BLaER1 treated with 17β-estradiol and CSF1 and Interleukin-3, amounts not matched to agents 10 nM and 100 nM (cell line): ENCODE measurements at regions not wholly inside any gene's neighbourhood (a gene's known extent, or its start where the extent isn't known, plus 50 kb on each side); places are given as distances from the start of the nearest gene placed in this dataset.
"Not testable (repeated sequence)": the region's sequence is repeated elsewhere in the genome, so short reads cannot be mapped to it uniquely, and the experiment has no call there.

ENCODE experiments used
- H3K27ac ChIP-seq, 11 experiments: shearing (Covaris generic); formaldehyde crosslinking; 2 replicates each; pipeline ENCODE4 v1.8.1; 2022
- H3K27me3 ChIP-seq, 11 experiments: shearing (Covaris generic); formaldehyde crosslinking; 2 replicates each; pipeline ENCODE4 v1.8.1; 2022
- H3K36me3 ChIP-seq, 11 experiments: shearing (Covaris generic); formaldehyde crosslinking; 2 replicates each; pipeline ENCODE4 v1.8.1; 2022
- H3K4me1 ChIP-seq, 10 experiments: shearing (Covaris generic); formaldehyde crosslinking; 2 replicates each; pipeline ENCODE4 v1.8.1; 2022
- H3K4me2 ChIP-seq, 11 experiments: shearing (Covaris generic); formaldehyde crosslinking; 2 replicates each; pipeline ENCODE4 v1.8.1; 2022
- H3K4me3 ChIP-seq, 10 experiments: shearing (Covaris generic); formaldehyde crosslinking; 2 replicates each; pipeline ENCODE4 v1.8.1; 2022
- H3K9ac ChIP-seq, 11 experiments: shearing (Covaris generic); formaldehyde crosslinking; 2 replicates each; pipeline ENCODE4 v1.8.1; 2022
- H3K9me3 ChIP-seq, 11 experiments: shearing (Covaris generic); formaldehyde crosslinking; replicated peaks in 1 of 11; 2 replicates each; pipeline ENCODE4 v1.8.1; 2022
- H4K20me1 ChIP-seq, 11 experiments: shearing (Covaris generic); formaldehyde crosslinking; 2 replicates each; pipeline ENCODE4 v1.8.1; 2022
- Cebpa-rat ChIP-seq, 11 experiments: shearing (Covaris generic); IDR thresholded peaks; 2 replicates each; pipeline ENCODE4 v1.8.1; 2022

DNA sequence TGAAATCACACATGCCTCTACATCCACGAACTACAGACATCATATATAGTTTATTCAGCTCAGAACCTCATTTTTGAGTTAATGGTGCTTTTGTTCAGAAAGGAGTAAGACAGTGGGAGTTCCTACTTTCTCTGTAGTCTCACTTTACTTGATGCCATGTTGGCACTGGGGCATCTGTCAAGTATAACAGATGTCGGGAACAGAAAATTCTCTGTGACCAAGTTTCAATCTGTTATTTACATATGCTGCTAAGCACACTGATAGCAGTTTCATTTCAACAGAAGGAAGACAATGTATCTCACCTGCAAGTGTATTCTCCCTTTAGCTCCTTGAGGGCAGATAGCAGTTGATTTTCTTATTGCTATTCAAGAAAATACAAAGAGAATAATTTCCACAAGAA, 774.1 kb downstream of the METTL4 start:
- Histone ChIP-seq H3K4me1 (peaks cover 0 to 8% (median 0%) of the 10 kb centered on the region in 10 experiments; a peak in 4 of 20 replicates), H3K4me2 (no peak overlapping the region), H4K20me1 (no peaks in the 10 kb centered on the region), H3K36me3 (no peaks in the 10 kb centered on the region), H3K4me3 (no peak overlapping the region), H3K9ac (no peak overlapping the region), H3K9me3 (peaks cover 0 to 16% (median 13%) of the 10 kb centered on the region in 11 experiments; a peak in 13 of 22 replicates), H3K27ac (no peak overlapping the region), H3K27me3 (no peaks in the 10 kb centered on the region)
- no peak for TF ChIP-seq Cebpa-rat (IDR thresholded peaks at IDR 0.05)

DNA sequence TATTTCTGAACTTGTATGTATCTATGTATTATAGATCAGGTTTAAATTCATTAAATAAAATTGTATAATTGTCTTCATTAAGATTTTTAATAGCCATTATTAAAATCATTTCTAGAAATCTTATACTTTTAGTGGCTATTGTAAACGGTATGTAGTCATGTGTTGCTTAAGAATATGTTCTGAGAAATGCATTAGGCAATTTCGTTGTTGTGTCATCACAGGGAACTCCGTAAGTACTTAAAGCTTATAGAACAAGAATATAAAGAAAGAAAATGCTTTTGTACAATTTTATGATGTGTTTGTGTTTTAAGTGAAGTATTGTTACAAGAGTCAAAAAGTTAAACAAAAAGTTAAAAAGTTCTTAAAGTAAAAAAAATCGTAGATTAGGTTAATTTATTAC, 765.8 kb downstream of the METTL4 start:
- H3K4me3 ChIP-seq: no peak overlapping the region
- no peaks in the 10 kb centered on the region for H3K4me1 ChIP-seq
- no peak for TF ChIP-seq Cebpa-rat (IDR thresholded peaks at IDR 0.05)
- H3K27me3 ChIP-seq: no peaks in the 10 kb centered on the region
- no peak overlapping the region for H3K27ac ChIP-seq
- no peak overlapping the region for H3K4me2 ChIP-seq
- no peaks in the 10 kb centered on the region for H4K20me1 ChIP-seq
- no peak overlapping the region for H3K9ac ChIP-seq
- no peaks in the 10 kb centered on the region for H3K36me3 ChIP-seq
- no peaks in the 10 kb centered on the region; a peak in 1 of 22 replicates for H3K9me3 ChIP-seq

DNA sequence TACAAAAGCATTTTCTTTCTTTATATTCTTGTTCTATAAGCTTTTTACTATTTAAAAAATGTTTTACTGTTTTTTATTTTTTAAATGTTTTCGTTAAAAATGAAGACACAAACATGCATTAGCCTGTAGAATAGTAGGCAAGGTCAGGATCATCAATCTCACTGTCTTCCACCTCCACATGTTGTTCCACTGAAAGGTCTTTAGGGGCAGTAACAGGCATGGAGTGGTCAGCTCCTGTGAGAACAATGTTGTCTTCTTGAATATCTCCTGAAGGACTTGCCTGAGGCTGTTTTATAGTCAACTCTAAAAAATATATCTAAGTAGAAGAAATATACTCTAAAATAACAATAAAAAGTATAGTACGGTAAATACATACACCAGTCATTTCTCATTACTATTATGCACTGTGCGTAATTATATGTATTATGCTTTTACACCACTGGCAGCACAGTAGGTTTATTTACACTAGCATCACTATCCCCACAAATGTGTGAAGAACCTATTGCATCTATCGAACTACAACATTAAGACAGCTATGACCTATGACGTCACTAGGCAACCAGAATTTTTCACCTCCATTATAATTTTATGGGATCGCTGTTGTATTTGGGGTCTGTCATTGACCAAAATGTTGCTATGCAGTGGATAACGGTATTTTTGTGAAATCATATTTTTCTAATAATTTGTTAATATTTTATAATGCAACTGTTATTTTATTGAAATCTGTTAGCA, 764.3 kb downstream of the METTL4 start:
- Histone ChIP-seq H3K4me1 (no peaks in the 10 kb centered on the region), H4K20me1 (no peaks in the 10 kb centered on the region), H3K9me3 (peaks cover 0 to 8% (median 6%) of the 10 kb centered on the region in 11 experiments; a peak in 6 of 22 replicates), H3K9ac (no peak overlapping the region), H3K27ac (no peak overlapping the region), H3K4me3 (no peak overlapping the region), H3K4me2 (no peak overlapping the region), H3K36me3 (no peaks in the 10 kb centered on the region), H3K27me3 (no peaks in the 10 kb centered on the region)
- TF ChIP-seq Cebpa-rat (IDR thresholded peaks at IDR 0.05): no peak

DNA sequence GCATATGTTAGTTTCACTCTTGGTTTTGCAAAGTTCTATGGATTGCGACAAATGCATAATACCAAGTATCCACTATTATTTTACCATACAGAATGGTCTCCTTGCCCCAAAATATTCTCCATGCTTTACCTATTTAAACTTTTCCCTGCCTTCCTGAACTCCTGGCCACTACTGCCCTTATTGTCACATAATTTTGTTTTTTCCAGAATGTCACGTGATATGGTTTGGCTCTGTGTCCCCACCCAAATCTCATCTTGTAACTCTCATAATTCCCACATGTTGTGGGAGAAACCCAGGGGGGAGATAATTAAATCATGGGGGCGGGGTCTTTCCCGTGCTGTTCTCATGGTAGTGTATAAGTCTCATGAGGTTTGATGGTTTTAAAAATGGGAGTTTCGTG, 760.0 kb downstream of the METTL4 start:
- H3K9me3 ChIP-seq: peaks cover 0 to 8% (median 6%) of the 10 kb centered on the region in 11 experiments; a peak in 6 of 22 replicates
- H3K4me1 ChIP-seq: no peaks in the 10 kb centered on the region
- no peaks in the 10 kb centered on the region for H3K27me3 ChIP-seq
- H3K36me3 ChIP-seq: no peaks in the 10 kb centered on the region
- H4K20me1 ChIP-seq: no peaks in the 10 kb centered on the region
- H3K27ac ChIP-seq: no peak overlapping the region
- H3K4me2 ChIP-seq: no peak overlapping the region
- H3K9ac ChIP-seq: no peak overlapping the region
- no peak for TF ChIP-seq Cebpa-rat (IDR thresholded peaks at IDR 0.05)
- H3K4me3 ChIP-seq: no peak overlapping the region

DNA sequence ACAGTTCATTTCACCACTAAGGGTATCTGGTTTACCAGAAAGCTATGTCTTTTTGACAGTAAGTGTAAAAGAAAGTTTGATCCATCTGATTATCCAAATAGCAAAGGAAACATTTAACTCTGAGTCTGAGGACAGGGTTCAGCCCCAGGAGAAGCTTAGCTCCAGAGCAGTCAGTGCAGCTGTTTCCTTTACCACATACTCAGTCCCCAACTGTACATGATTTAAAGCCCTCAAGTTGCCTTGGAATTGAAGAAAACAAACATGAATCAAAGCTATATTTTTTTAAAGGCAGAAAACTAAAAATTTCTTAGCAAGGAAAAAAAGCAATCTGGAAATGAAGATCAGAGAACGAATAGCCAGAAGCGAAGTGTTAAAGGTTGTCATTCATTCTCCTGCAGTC, 746.0 kb downstream of the METTL4 start:
- Histone ChIP-seq H3K27ac (no peak overlapping the region; a peak in 1 of 22 replicates), H3K36me3 (no peaks in the 10 kb centered on the region), H4K20me1 (no peaks in the 10 kb centered on the region), H3K9ac (no peak overlapping the region), H3K4me2 (peak overlapping the region in 3 of 11 experiments; percentile 2 to 23 (median 5); a peak in 2 of 22 replicates), H3K27me3 (no peaks in the 10 kb centered on the region), H3K4me1 (peaks cover 0 to 8% (median 0%) of the 10 kb centered on the region in 10 experiments; a peak in 3 of 20 replicates), H3K9me3 (no peaks in the 10 kb centered on the region), H3K4me3 (no peak overlapping the region)
- no peak for TF ChIP-seq Cebpa-rat (IDR thresholded peaks at IDR 0.05)

DNA sequence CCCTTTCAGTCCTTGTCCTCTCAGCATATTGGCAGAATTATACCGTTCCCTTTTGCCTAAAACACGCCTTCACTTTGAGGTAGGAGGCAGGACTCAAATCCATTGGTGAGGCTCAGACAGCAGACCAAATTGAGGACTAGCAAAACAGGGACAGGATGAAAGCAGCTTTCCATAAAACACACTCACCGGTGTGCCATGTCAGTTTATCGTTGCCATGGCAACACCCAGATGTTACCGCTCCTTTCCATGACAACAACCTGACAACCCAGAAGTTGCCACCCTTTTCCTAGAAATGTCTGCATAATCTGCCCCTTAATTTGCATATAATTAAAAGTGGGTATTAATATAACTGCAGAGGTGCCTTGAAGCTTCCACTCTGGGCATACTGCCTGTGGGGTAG, 730.4 kb downstream of the METTL4 start:
- Histone ChIP-seq H3K4me1 (peaks cover 0 to under 1% (median 0%) of the 10 kb centered on the region in 10 experiments; a peak in 1 of 20 replicates), H3K27ac (no peak overlapping the region), H3K9ac (no peak overlapping the region), H3K36me3 (no peaks in the 10 kb centered on the region), H4K20me1 (no peaks in the 10 kb centered on the region), H3K4me3 (no peak overlapping the region), H3K27me3 (no peaks in the 10 kb centered on the region), H3K9me3 (no peaks in the 10 kb centered on the region), H3K4me2 (no peak overlapping the region)
- TF ChIP-seq Cebpa-rat (IDR thresholded peaks at IDR 0.05): no peak

DNA sequence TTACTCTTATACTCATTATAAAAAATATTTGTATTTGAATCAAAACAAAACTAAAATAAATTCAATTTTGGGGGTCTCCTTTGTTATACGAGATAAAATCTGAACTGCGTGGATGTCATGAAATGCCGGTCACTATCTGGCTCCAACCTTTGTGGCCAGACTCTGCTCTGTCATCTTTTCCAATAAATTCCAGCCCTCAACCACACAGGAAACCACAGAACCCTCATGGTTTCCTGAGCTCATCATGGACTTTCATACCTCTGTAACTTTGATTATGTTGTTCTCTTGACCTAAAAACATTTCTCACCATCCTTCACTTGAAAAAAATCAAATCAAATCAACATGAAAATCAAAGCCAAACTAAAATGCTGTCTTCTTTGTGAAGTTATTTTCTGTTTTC, 724.7 kb downstream of the METTL4 start:
- Histone ChIP-seq H3K27ac (no peak overlapping the region), H4K20me1 (no peaks in the 10 kb centered on the region), H3K36me3 (no peaks in the 10 kb centered on the region), H3K27me3 (peaks cover 0 to 19% (median 0%) of the 10 kb centered on the region in 11 experiments; a peak in 2 of 22 replicates), H3K4me1 (peaks cover 0 to 17% (median 5%) of the 10 kb centered on the region in 10 experiments; a peak in 10 of 20 replicates), H3K4me2 (peak overlapping the region in 6 of 11 experiments; percentile 5 to 46 (median 26); a peak in 8 of 22 replicates), H3K9ac (no peak overlapping the region), H3K4me3 (no peak overlapping the region), H3K9me3 (no peaks in the 10 kb centered on the region)
- TF ChIP-seq Cebpa-rat (IDR thresholded peaks at IDR 0.05): no peak

DNA sequence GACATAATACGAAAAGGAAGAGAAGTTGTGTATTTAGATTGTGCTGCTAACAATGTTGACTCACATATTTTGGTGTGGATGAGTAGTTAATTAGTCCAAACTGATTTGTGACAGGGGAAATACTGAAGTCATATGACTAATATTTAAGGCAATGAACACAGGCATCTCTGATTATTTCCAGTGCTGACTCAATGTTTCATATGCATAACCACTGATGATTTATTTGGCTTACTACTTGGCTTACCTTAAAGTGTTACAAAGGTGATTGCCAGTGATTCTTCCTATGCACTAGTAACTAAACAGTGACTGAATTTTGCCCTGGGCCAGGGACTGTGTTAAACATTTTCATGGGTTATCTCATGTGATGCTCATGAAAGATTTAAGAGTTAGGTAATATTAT, 722.6 kb downstream of the METTL4 start:
- peaks cover 0 to 17% (median 5%) of the 10 kb centered on the region in 10 experiments; a peak in 10 of 20 replicates for H3K4me1 ChIP-seq
- no peaks in the 10 kb centered on the region for H3K36me3 ChIP-seq
- H3K9ac ChIP-seq: no peak overlapping the region
- no peak overlapping the region for H3K27ac ChIP-seq
- H3K9me3 ChIP-seq: no peaks in the 10 kb centered on the region
- H3K27me3 ChIP-seq: peaks cover 0 to 19% (median 0%) of the 10 kb centered on the region in 11 experiments; a peak in 3 of 22 replicates
- no peak overlapping the region for H3K4me2 ChIP-seq
- no peaks in the 10 kb centered on the region for H4K20me1 ChIP-seq
- TF ChIP-seq Cebpa-rat (IDR thresholded peaks at IDR 0.05): no peak
- H3K4me3 ChIP-seq: no peak overlapping the region

DNA sequence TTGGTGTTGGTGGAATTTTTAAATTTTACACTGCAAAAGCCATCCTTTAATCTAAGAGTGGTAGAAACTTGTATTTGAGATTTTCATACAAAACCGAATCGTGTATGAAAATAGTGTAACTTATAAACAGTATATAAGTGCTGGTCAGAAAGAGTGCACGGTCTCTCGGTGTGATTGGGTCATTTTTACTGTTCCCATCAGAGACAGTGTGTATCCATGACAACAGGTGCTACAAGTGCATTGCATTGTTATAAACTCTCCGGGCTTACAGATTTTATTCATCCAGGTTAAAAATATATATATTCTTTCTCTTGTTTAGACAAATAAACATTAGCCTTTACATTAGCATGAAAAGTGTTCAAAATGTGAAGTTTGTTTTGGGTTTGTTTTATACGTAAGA, 721.9 kb downstream of the METTL4 start:
- Histone ChIP-seq H3K4me3 (no peak overlapping the region), H4K20me1 (no peaks in the 10 kb centered on the region), H3K27ac (no peak overlapping the region), H3K4me1 (peaks cover 0 to 17% (median 5%) of the 10 kb centered on the region in 10 experiments; a peak in 10 of 20 replicates), H3K4me2 (no peak overlapping the region), H3K36me3 (no peaks in the 10 kb centered on the region), H3K9ac (no peak overlapping the region), H3K27me3 (peaks cover 0 to 19% (median 0%) of the 10 kb centered on the region in 11 experiments; a peak in 3 of 22 replicates), H3K9me3 (no peaks in the 10 kb centered on the region)
- TF ChIP-seq Cebpa-rat (IDR thresholded peaks at IDR 0.05): no peak

DNA sequence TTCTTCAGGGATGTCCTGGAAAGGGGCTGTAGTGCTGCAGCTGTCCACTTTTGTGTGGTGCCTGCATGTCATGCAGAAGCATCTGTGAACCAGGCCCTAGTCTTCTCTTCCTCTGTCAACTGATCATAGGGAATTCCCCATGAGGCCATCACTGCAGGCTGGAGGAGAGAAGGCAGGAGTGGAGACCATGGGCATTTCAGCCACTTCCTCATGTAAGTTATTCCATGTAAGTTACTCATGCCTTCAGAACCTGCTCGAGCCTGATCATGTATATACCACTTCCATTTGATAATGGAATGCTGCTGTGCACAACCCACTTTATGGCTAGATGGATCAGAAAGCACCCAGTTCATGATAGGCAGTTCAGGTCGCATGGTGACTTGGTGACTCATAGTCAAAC, 714.0 kb downstream of the METTL4 start:
- H4K20me1 ChIP-seq, H3K36me3 ChIP-seq, H3K27ac ChIP-seq, H3K9ac ChIP-seq, H3K27me3 ChIP-seq, H3K4me3 ChIP-seq, H3K4me1 ChIP-seq, H3K4me2 ChIP-seq, H3K9me3 ChIP-seq: not testable (repeated sequence)
